A549 (cell line): ENCODE measurements at regions not wholly inside any gene's neighbourhood (a gene's known extent, or its start where the extent isn't known, plus 50 kb on each side); places are given as distances from the start of the nearest gene placed in this dataset.

Source experiments
- BCL3 ChIP-seq: fragments of >200 bp; sonication (Bioruptor Twin); formaldehyde crosslinking; IDR thresholded peaks from 3 replicates; pipeline ENCODE4 v1.6.1; 2016
- CHD2 ChIP-seq: fragments of 150-350 bp; IDR thresholded peaks from 2 replicates; pipeline ENCODE4 v1.6.1; 2014; ENCODE audit warnings: low read length; ENCODE audit not compliant: partially characterized antibody
- CTCF ChIP-seq: fragments of >200 bp; sonication (Bioruptor Twin); formaldehyde crosslinking; IDR thresholded peaks from 3 replicates; pipeline ENCODE4 v1.5.1; 2016
- E2F6 ChIP-seq: IDR thresholded peaks from 2 replicates; pipeline ENCODE4 v1.6.1; 2012; ENCODE audit warnings: low read depth, borderline replicate concordance
- EP300 ChIP-seq, 2 experiments: fragments of >200 bp; sonication (Bioruptor Twin); formaldehyde crosslinking; IDR thresholded peaks; 2 replicates in 1 of 2; 3 replicates in 1 of 2; pipeline ENCODE4 v1.6.1; 2016 to 2017
- HDAC2 ChIP-seq: fragments of 200-600 bp; sonication (generic); IDR thresholded peaks from 2 replicates; pipeline ENCODE4 v1.6.1; 2016
- POLR2A ChIP-seq: IDR thresholded peaks from 2 replicates; pipeline ENCODE4 v1.6.1; 2012; ENCODE audit warnings: mild to moderate bottlenecking, low read length
- RAD21 ChIP-seq, 2 experiments: fragments of >200 bp in 1 of 2; sonication (Bioruptor Twin) in 1 of 2; formaldehyde crosslinking in 1 of 2; IDR thresholded peaks in 1 of 2; conservative IDR thresholded peaks in 1 of 2; 2 replicates in 1 of 2; 3 replicates in 1 of 2; pipeline ENCODE4 v1.6.1; 2012 to 2018; ENCODE audit warnings: inconsistent platforms in 1 of 2
- RNF2 ChIP-seq: fragments of 200-600 bp; sonication (generic); IDR thresholded peaks from 2 replicates; pipeline ENCODE4 v1.6.1; 2016; ENCODE audit warnings: low read depth, mild to moderate bottlenecking, antibody characterized with exemption, moderate library complexity, borderline replicate concordance
- SMC3 ChIP-seq: fragments of >200 bp; sonication (Bioruptor Twin); formaldehyde crosslinking; IDR thresholded peaks from 3 replicates; pipeline ENCODE4 v1.6.1; 2018; ENCODE audit warnings: inconsistent platforms
- USF2 ChIP-seq: fragments of 450-650 bp; IDR thresholded peaks from 2 replicates; pipeline ENCODE4 v1.6.1; 2014; ENCODE audit warnings: antibody characterized with exemption

- no peak for TF ChIP-seq RAD21 (conservative IDR thresholded peaks at IDR 0.05 in 1 of 2, IDR thresholded peaks at IDR 0.05 in 1 of 2)
- TF ChIP-seq USF2: no peak
- TF ChIP-seq BCL3: no peak
- TF ChIP-seq CTCF: no peak
- TF ChIP-seq E2F6: no peak
- no peak for TF ChIP-seq EP300 (IDR thresholded peaks at IDR 0.05)
- TF ChIP-seq RNF2: no peak
- TF ChIP-seq POLR2A: no peak
- TF ChIP-seq HDAC2: no peak
- TF ChIP-seq SMC3: no peak
- TF ChIP-seq CHD2: no peak
These were observed 56.0 kb upstream of the DCD start for GRCh38 chr12:54704202-54704601.
